ENCODE measurements at regions not wholly inside any gene's neighbourhood (a gene's known extent, or its start where the extent isn't known, plus 50 kb on each side); places are given as distances from the start of the nearest gene placed in this dataset.

DNA sequence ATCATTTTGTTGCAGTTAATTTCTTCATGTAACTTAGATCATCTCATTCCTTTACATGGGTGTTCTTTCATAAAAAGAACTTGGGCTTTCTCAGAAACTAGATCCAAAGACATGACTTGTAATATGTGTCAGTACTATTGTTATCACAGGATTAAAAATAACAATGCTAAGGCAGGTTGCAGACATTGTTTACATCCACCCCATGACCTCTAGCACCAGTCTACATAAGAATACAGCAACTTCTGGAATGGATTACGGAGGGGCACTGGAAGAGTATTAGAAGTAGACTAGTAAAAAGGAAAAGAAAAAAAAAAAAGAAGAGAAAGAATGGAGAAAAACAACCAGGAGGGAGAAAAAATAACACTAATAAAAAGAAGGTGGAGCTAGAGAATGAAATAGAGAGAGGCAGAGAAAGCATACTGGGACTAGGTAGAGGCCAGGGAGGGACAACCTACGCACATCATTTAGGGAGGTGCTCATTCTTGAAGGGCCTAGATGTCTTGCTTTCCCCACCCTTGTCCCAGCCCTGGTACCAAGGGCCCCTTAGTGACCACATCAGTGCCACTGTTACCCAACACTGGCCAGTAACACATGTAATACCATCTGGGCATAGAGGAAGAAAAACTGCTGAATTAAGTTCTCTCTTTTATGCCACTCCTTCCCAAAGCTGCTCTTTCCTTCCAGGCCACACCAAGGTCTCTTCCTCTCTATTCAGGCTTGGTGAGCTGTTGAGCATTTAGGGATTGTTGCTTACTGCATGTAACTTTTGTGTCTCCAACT lies 70.6 kb upstream of the KLF7 start:
- TF ChIP-seq, protein P1, sequence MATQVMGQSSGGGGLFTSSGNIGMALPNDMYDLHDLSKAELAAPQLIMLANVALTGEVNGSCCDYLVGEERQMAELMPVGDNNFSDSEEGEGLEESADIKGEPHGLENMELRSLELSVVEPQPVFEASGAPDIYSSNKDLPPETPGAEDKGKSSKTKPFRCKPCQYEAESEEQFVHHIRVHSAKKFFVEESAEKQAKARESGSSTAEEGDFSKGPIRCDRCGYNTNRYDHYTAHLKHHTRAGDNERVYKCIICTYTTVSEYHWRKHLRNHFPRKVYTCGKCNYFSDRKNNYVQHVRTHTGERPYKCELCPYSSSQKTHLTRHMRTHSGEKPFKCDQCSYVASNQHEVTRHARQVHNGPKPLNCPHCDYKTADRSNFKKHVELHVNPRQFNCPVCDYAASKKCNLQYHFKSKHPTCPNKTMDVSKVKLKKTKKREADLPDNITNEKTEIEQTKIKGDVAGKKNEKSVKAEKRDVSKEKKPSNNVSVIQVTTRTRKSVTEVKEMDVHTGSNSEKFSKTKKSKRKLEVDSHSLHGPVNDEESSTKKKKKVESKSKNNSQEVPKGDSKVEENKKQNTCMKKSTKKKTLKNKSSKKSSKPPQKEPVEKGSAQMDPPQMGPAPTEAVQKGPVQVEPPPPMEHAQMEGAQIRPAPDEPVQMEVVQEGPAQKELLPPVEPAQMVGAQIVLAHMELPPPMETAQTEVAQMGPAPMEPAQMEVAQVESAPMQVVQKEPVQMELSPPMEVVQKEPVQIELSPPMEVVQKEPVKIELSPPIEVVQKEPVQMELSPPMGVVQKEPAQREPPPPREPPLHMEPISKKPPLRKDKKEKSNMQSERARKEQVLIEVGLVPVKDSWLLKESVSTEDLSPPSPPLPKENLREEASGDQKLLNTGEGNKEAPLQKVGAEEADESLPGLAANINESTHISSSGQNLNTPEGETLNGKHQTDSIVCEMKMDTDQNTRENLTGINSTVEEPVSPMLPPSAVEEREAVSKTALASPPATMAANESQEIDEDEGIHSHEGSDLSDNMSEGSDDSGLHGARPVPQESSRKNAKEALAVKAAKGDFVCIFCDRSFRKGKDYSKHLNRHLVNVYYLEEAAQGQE (IDR thresholded peaks at IDR 0.05; ENCODE audit: borderline replicate concordance), result no peak
- TF ChIP-seq, protein P2, sequence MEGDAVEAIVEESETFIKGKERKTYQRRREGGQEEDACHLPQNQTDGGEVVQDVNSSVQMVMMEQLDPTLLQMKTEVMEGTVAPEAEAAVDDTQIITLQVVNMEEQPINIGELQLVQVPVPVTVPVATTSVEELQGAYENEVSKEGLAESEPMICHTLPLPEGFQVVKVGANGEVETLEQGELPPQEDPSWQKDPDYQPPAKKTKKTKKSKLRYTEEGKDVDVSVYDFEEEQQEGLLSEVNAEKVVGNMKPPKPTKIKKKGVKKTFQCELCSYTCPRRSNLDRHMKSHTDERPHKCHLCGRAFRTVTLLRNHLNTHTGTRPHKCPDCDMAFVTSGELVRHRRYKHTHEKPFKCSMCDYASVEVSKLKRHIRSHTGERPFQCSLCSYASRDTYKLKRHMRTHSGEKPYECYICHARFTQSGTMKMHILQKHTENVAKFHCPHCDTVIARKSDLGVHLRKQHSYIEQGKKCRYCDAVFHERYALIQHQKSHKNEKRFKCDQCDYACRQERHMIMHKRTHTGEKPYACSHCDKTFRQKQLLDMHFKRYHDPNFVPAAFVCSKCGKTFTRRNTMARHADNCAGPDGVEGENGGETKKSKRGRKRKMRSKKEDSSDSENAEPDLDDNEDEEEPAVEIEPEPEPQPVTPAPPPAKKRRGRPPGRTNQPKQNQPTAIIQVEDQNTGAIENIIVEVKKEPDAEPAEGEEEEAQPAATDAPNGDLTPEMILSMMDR (IDR thresholded peaks at IDR 0.05; ENCODE audit: poor library complexity, severe bottlenecking), result no peak
